B cell (primary cell): ENCODE measurements at regions not wholly inside any gene's neighbourhood (a gene's known extent, or its start where the extent isn't known, plus 50 kb on each side); places are given as distances from the start of the nearest gene placed in this dataset.

Source experiments
- ATAC-seq: fragments of 200-7000 bp; cut with Tn5 transposase; one replicate; pipeline ENCODE4 v1.10.0; 2021; ENCODE audit warnings: low read depth, mild to moderate bottlenecking, moderate number of reproducible peaks, moderate library complexity
- CTCF ChIA-PET: fragments of 350-600 bp; sonication (Branson Sonifier 250); formaldehyde crosslinking; loops from one replicate; lab custom pipeline; 2021; ENCODE audit warnings: antibody characterized with exemption, inconsistent platforms; lab: Charles Lee
- POLR2A ChIA-PET: fragments of 350-600 bp; sonication (Branson Sonifier 250); formaldehyde crosslinking; loops from one replicate; lab custom pipeline; 2021; ENCODE audit warnings: antibody characterized with exemption; lab: Charles Lee
- DNase-seq: peaks from one replicate; pipeline ENCODE4 v3.0.0; 2013
- H2AFZ ChIP-seq: 2 replicates; pipeline ENCODE4 v1.6.1; 2012; ENCODE audit warnings: mild to moderate bottlenecking, low read depth, low read length; ENCODE audit not compliant: insufficient read depth, poor library complexity, severe bottlenecking
- H3K27ac ChIP-seq, 2 donors: 1 replicate in 1 of 2; 2 replicates in 1 of 2; pipeline ENCODE4 v1.5.1; 2012 to 2013; ENCODE audit warnings: low read length in 2 of 2, mild to moderate bottlenecking in 2 of 2, moderate library complexity in 1 of 2
- H3K27me3 ChIP-seq, 4 experiments: fragments of 200-600 bp in 1 of 4; sonication (generic) in 1 of 4; replicated peaks in 1 of 4; 1 replicate in 2 of 4; 2 replicates in 2 of 4; pipeline versions ENCODE4 v1.6.1 to v1.7.0; 2013 to 2016; ENCODE audit warnings: low read length in 3 of 4, mild to moderate bottlenecking in 2 of 4, mixed read lengths in 1 of 4, moderate library complexity in 1 of 4; ENCODE audit not compliant: insufficient read depth in 4 of 4, control insufficient read depth in 3 of 4; ENCODE audit errors: control extremely low read depth in 1 of 4
- H3K36me3 ChIP-seq, 2 experiments: replicated peaks in 1 of 2; 1 replicate in 1 of 2; 2 replicates in 1 of 2; pipeline versions ENCODE4 v1.6.1 to v1.7.1; 2013; ENCODE audit warnings: low read length in 1 of 2; ENCODE audit not compliant: insufficient read depth in 2 of 2, control insufficient read depth in 1 of 2; ENCODE audit errors: control extremely low read depth in 1 of 2, extremely low read depth in 1 of 2
- H3K4me1 ChIP-seq, 2 donors: fragments of 200-600 bp in 1 of 2; sonication (generic) in 1 of 2; 1 replicate in 1 of 2; 2 replicates in 1 of 2; pipeline versions ENCODE4 v1.5.1 to v1.6.1; 2013 to 2017; ENCODE audit warnings: low read length in 2 of 2; ENCODE audit not compliant: control insufficient read depth in 2 of 2, insufficient read depth in 2 of 2
- H3K4me2 ChIP-seq: replicated peaks from 2 replicates; pipeline ENCODE3; 2012; ENCODE audit warnings: mild to moderate bottlenecking, low read depth, low read length; ENCODE audit not compliant: poor library complexity, severe bottlenecking
- H3K4me3 ChIP-seq, 5 experiments: fragments of 200-600 bp in 1 of 5; sonication (generic) in 1 of 5; 1 replicate in 3 of 5; 2 replicates in 2 of 5; pipeline versions ENCODE4 v1.5.1 to v1.7.0; 2011 to 2016; ENCODE audit warnings: low read length in 4 of 5, mild to moderate bottlenecking in 4 of 5, low read depth in 2 of 5, control low read depth in 1 of 5, moderate library complexity in 1 of 5; ENCODE audit not compliant: insufficient read depth in 1 of 5; ENCODE audit errors: control extremely low read depth in 1 of 5, extremely low read depth in 1 of 5
- H3K79me2 ChIP-seq: fragments of 200-600 bp; sonication (generic); one replicate; pipeline ENCODE4 v1.6.0; 2016; ENCODE audit warnings: low read length; ENCODE audit not compliant: control insufficient read depth, insufficient read depth
- H3K9ac ChIP-seq: fragments of 200-600 bp; sonication (generic); 2 replicates; pipeline ENCODE4 v1.6.1; 2017; ENCODE audit warnings: mild to moderate bottlenecking, low read length, moderate library complexity
- H3K9me3 ChIP-seq, 3 donors: one replicate each; pipeline versions ENCODE4 v1.6.1 to v1.7.1; 2013; ENCODE audit warnings: low read length in 2 of 3; ENCODE audit not compliant: control insufficient read depth in 2 of 3, insufficient read depth in 1 of 3; ENCODE audit errors: control extremely low read depth in 1 of 3
- H4K20me1 ChIP-seq: 2 replicates; pipeline ENCODE4 v1.6.0; 2012; ENCODE audit warnings: mild to moderate bottlenecking, low read length; ENCODE audit not compliant: insufficient read depth, control insufficient read depth, poor library complexity, severe bottlenecking
- H3K27ac Mint-ChIP-seq: one replicate; pipeline ENCODE4 v1.8.0; 2021; ENCODE audit warnings: mixed read lengths
- H3K27me3 Mint-ChIP-seq: one replicate; pipeline ENCODE4 v1.8.0; 2021; ENCODE audit warnings: mixed read lengths
- H3K4me1 Mint-ChIP-seq: one replicate; pipeline ENCODE4 v1.8.0; 2021; ENCODE audit warnings: mixed read lengths
- H3K4me3 Mint-ChIP-seq: one replicate; pipeline ENCODE4 v1.8.0; 2021; ENCODE audit warnings: mixed read lengths
- H3K9me3 Mint-ChIP-seq: one replicate; pipeline ENCODE4 v1.8.0; 2022; ENCODE audit warnings: mixed read lengths; ENCODE audit not compliant: insufficient read depth
- CTCF ChIP-seq: fragments of 200-600 bp; IDR thresholded peaks from one replicate; pipeline ENCODE4 v1.8.0; 2022; ENCODE audit warnings: antibody characterized with exemption, mild to moderate bottlenecking
- EZH2 ChIP-seq: IDR thresholded peaks from 2 replicates; pipeline ENCODE4 v1.6.1; 2012; ENCODE audit warnings: borderline replicate concordance, low read depth, mild to moderate bottlenecking, moderate library complexity, low read length; ENCODE audit not compliant: insufficient read depth, poor library complexity, severe bottlenecking
- WGBS: methylation state at CpG from one replicate; pipeline ENCODE4 v1.1.5; 2013; ENCODE audit warnings: missing lambda C conversion rate; ENCODE audit not compliant: insufficient coverage; 5-methylcytosine and 5-hydroxymethylcytosine counted together
- intact Hi-C: fragments of 100-400 bp; cut with micrococcal nuclease; formaldehyde crosslinking; loops from one replicate; pipeline ENCODE4 v1.10.0; 2022

DNA sequence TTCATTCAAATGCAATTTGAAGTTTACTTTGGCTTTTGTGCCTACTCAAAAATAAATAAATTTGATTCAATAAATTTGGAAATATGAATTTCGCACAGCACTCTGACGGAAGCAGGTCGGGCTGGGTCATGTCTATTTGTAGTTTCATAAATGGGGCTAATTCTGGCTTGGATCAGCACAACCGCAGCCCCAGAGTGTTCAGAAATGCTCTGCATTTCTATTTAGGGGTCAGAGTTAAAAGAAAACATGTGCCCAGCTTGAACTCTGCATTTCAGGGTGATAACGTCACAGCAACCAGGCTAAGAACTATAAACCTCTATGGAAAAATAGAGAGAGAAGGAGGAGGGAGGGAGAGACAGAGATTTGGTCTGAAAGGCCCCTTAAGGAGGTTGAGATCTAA lies 480.9 kb upstream of the NOX3 start:
- H3K4me1 Mint-ChIP-seq: no peaks in the 10 kb centered on the region
- 93% methylated on average over 4 of the region's 5 CpGs for WGBS
- no peak for ATAC-seq
- intact Hi-C loops: no loop called here
- no peak overlapping the region for H3K4me2 ChIP-seq
- no peaks in the 10 kb centered on the region for H3K79me2 ChIP-seq
- H3K27ac ChIP-seq: no peak overlapping the region
- H3K9me3 Mint-ChIP-seq: no peaks in the 10 kb centered on the region
- no peak overlapping the region for H3K4me3 Mint-ChIP-seq
- H4K20me1 ChIP-seq: no peaks in the 10 kb centered on the region
- no peaks in the 10 kb centered on the region for H3K36me3 ChIP-seq
- no peak overlapping the region for H3K4me3 ChIP-seq
- DNase-seq: no peak
- H3K27me3 Mint-ChIP-seq: no peaks in the 10 kb centered on the region
- POLR2A ChIA-PET: no interaction called here
- no peaks in the 10 kb centered on the region for H3K4me1 ChIP-seq
- H3K27ac Mint-ChIP-seq: no peak overlapping the region
- no peak for TF ChIP-seq CTCF
- TF ChIP-seq EZH2: no peak
- no peaks in the 10 kb centered on the region for H3K27me3 ChIP-seq
- H3K9ac ChIP-seq: no peak overlapping the region
- no peaks in the 10 kb centered on the region for H3K9me3 ChIP-seq
- CTCF ChIA-PET: no interaction called here
- H2AFZ ChIP-seq: no peak overlapping the region

- WGBS: 100% methylated on average over 1 of the region's 5 CpGs
- ATAC-seq (no peak), DNase-seq (no peak)
- Histone ChIP-seq H3K27me3 (no peaks in the 10 kb centered on the region), H3K79me2 (no peaks in the 10 kb centered on the region), H3K9ac (no peak overlapping the region), H3K4me2 (no peak overlapping the region), H3K27ac (no peak overlapping the region), H2AFZ (no peak overlapping the region), H3K4me1 (no peaks in the 10 kb centered on the region), H3K9me3 (no peaks in the 10 kb centered on the region), H3K4me3 (no peak overlapping the region), H3K36me3 (no peaks in the 10 kb centered on the region), H4K20me1 (no peaks in the 10 kb centered on the region)
- H3K27ac Mint-ChIP-seq: no peak overlapping the region
- H3K27me3 Mint-ChIP-seq: no peaks in the 10 kb centered on the region
- no peak overlapping the region for H3K4me3 Mint-ChIP-seq
- POLR2A ChIA-PET: no interaction called here
- no peaks in the 10 kb centered on the region for H3K9me3 Mint-ChIP-seq
- intact Hi-C loops: no loop called here
- TF ChIP-seq CTCF: no peak
- CTCF ChIA-PET: no interaction called here
- no peaks in the 10 kb centered on the region for H3K4me1 Mint-ChIP-seq
Observed at GRCh38 chr6:155936127-155936526, 480.5 kb upstream of the NOX3 start.
